Heart right ventricle (tissue), 16 donors: ENCODE measurements at regions not wholly inside any gene's neighbourhood (a gene's known extent, or its start where the extent isn't known, plus 50 kb on each side); places are given as distances from the start of the nearest gene placed in this dataset.

Experiments
- ATAC-seq, 8 donors: fragments of 200-7000 bp; cut with Tn5 transposase; one replicate each; pipeline ENCODE4 v1.9.1; 2020; ENCODE audit warnings: mild to moderate bottlenecking in 8 of 8, moderate library complexity in 8 of 8, moderate number of reproducible peaks in 1 of 8
- DNase-seq, 2 donors: peaks; one replicate each; pipeline ENCODE4 v3.0.0-alpha.2; 2020
- H3K27ac ChIP-seq, 10 donors: fragments of 200-600 bp; sonication (generic) in 2 of 10; one replicate each; pipeline versions ENCODE4 v1.5.0 to v1.8.0; 2020 to 2022; ENCODE audit warnings: mild to moderate bottlenecking in 3 of 10
- H3K27me3 ChIP-seq, 7 donors: fragments of 200-600 bp; one replicate each; pipeline ENCODE4 v1.8.0; 2021 to 2022; ENCODE audit warnings: mild to moderate bottlenecking in 2 of 7
- H3K36me3 ChIP-seq, 9 donors: fragments of 200-600 bp; sonication (generic) in 1 of 9; one replicate each; pipeline versions ENCODE4 v1.5.0 to v1.8.0; 2020 to 2022; ENCODE audit warnings: mild to moderate bottlenecking in 2 of 9
- H3K4me1 ChIP-seq, 9 donors: fragments of 200-600 bp; sonication (generic) in 1 of 9; one replicate each; pipeline versions ENCODE4 v1.5.0 to v1.8.0; 2020 to 2022; ENCODE audit warnings: mild to moderate bottlenecking in 4 of 9
- H3K4me3 ChIP-seq, 10 donors: fragments of 200-600 bp; sonication (generic) in 2 of 10; one replicate each; pipeline versions ENCODE4 v1.5.0 to v1.8.0; 2020 to 2022; ENCODE audit warnings: mild to moderate bottlenecking in 7 of 10, moderate library complexity in 2 of 10
- H3K9me3 ChIP-seq, 11 donors: fragments of 200-600 bp in 10 of 11; sonication (generic) in 2 of 11; one replicate each; pipeline versions ENCODE4 v1.5.0 to v1.8.0; 2013 to 2022; ENCODE audit warnings: mild to moderate bottlenecking in 2 of 11, control low read depth in 1 of 11, moderate library complexity in 1 of 11
- CTCF ChIP-seq, 9 donors: fragments of 200-600 bp; sonication (generic) in 2 of 9; IDR thresholded peaks; one replicate each; pipeline versions ENCODE4 v1.5.0 to v1.8.0; 2021 to 2022; ENCODE audit warnings: antibody characterized with exemption in 9 of 9, mild to moderate bottlenecking in 5 of 9, moderate library complexity in 1 of 9
- WGBS, 2 donors: extraction: QIAGEN DNeasy Blood & Tissue Kit; methylation state at CpG; one replicate each; pipeline ENCODE4 v1.1.7; 2013; ENCODE audit warnings: inconsistent platforms in 1 of 2; 5-methylcytosine and 5-hydroxymethylcytosine counted together
- intact Hi-C, 10 donors: fragments of 100-400 bp; cut with DNase I; formaldehyde crosslinking; loops; one replicate each; pipeline versions ENCODE4 v1.11.1 to v1.14.2; 2022
- donor health status: Arrhythmogenic right ventricular cardiomyopathy.
- donor health status: ischemic (EF 13 %, LVEDD 7.1; RV severe dilation, severe dysfunction).
- donor health status: healthy with polysubstance abuse.
- donor health status: DM: no; HTN: yes; CAD: no.
- donor health status: DM: no; HTN: no; CAD: no.
- donor health status: ischemic (EF 25% LVEDD 6.9; RV normal size, moderate dysfunction).
- donor health status: ischemic (EF 25% LVEDD 5.7; RV mildly dilated, moderate dysfunction).
- donor health status: healthy.
- donor health status: DM: yes; HTN: yes; CAD: no.
- donor health status: Ischemic cardiomyopathy.
- donor health status: ischemic (EF 35%, LVEDD 5.7; RV mildly dilated, moderate dysfunction).
- donor health status: nonischemic (EF 11% LVEDD 7.7; RV severe dilation, severe dysfunction).
- donor health status: DM: yes; HTN: yes; CAD: no.
- donor health status: PGD.
- donor health status: ischemic (EF 29% LVEDD 5.4; RV normal size, mild dysfunction).
- donor health status: nonischemic (EF 23%, LVEDD 6.1; RV moderate dilation, normal function).

GRCh38 chr22:20645954-20646353 lies 128.0 kb upstream of the SERPIND1 start:
- H3K9me3 ChIP-seq = no peaks in the 10 kb centered on the region
- no peak overlapping the region for H3K4me3 ChIP-seq
- WGBS, 2 donors = 53 to 75% methylated on average over 2 of the region's 2 CpGs
- H3K36me3 ChIP-seq = no peaks in the 10 kb centered on the region
- no peaks in the 10 kb centered on the region for H3K4me1 ChIP-seq
- no peak for ATAC-seq
- DNase-seq = no peak
- no peak for TF ChIP-seq CTCF (IDR thresholded peaks at IDR 0.05)
- intact Hi-C loops = no loop called here
- H3K27ac ChIP-seq = no peak overlapping the region
- H3K27me3 ChIP-seq = peaks cover 0 to 16% (median 3%) of the 10 kb centered on the region in 7 donors

GRCh38 chr22:20646415-20646814 lies 127.5 kb upstream of the SERPIND1 start:
- Histone ChIP-seq H3K27me3 (peaks cover 0 to 14% (median 3%) of the 10 kb centered on the region in 7 donors), H3K4me1 (no peaks in the 10 kb centered on the region), H3K9me3 (no peaks in the 10 kb centered on the region), H3K27ac (no peak overlapping the region), H3K36me3 (no peaks in the 10 kb centered on the region), H3K4me3 (no peak overlapping the region)
- intact Hi-C loops = no loop called here
- TF ChIP-seq CTCF (IDR thresholded peaks at IDR 0.05) = no peak
- WGBS, 2 donors = 88 to 95% methylated on average over 4 of the region's 4 CpGs
- no peak for ATAC-seq
- no peak for DNase-seq

GRCh38 chr22:20646906-20647305 lies 127.0 kb upstream of the SERPIND1 start:
- WGBS, 2 donors = 81 to 88% methylated on average over 3 of the region's 3 CpGs
- no peaks in the 10 kb centered on the region for H3K36me3 ChIP-seq

GRCh38 chr22:20647586-20648305 lies 126.2 kb upstream of the SERPIND1 start:
- TF ChIP-seq CTCF (IDR thresholded peaks at IDR 0.05) = no peak
- 84 to 87% methylated on average over 4 of the region's 4 CpGs for WGBS, 2 donors
- no peak overlapping the region for H3K27ac ChIP-seq
- no peaks in the 10 kb centered on the region for H3K9me3 ChIP-seq
- no peaks in the 10 kb centered on the region for H3K36me3 ChIP-seq
- DNase-seq (no peak), ATAC-seq (no peak)
- H3K27me3 ChIP-seq = peaks cover 0 to 4% (median 0%) of the 10 kb centered on the region in 7 donors
- H3K4me1 ChIP-seq = no peaks in the 10 kb centered on the region
- no peak overlapping the region for H3K4me3 ChIP-seq
- intact Hi-C loops = no loop called here

More at GRCh38 chr22:20646906-20647305, 127.0 kb upstream of the SERPIND1 start:
- TF ChIP-seq CTCF (IDR thresholded peaks at IDR 0.05) = no peak
- DNase-seq (no peak), ATAC-seq (no peak)
- Histone ChIP-seq H3K4me1 (no peaks in the 10 kb centered on the region), H3K9me3 (no peaks in the 10 kb centered on the region), H3K4me3 (no peak overlapping the region), H3K27ac (no peak overlapping the region), H3K27me3 (peaks cover 0 to 10% (median under 1%) of the 10 kb centered on the region in 7 donors)
- intact Hi-C loops = no loop called here
